ENCODE measurements at regions not wholly inside any gene's neighbourhood (a gene's known extent, or its start where the extent isn't known, plus 50 kb on each side); places are given as distances from the start of the nearest gene placed in this dataset.

DNA sequence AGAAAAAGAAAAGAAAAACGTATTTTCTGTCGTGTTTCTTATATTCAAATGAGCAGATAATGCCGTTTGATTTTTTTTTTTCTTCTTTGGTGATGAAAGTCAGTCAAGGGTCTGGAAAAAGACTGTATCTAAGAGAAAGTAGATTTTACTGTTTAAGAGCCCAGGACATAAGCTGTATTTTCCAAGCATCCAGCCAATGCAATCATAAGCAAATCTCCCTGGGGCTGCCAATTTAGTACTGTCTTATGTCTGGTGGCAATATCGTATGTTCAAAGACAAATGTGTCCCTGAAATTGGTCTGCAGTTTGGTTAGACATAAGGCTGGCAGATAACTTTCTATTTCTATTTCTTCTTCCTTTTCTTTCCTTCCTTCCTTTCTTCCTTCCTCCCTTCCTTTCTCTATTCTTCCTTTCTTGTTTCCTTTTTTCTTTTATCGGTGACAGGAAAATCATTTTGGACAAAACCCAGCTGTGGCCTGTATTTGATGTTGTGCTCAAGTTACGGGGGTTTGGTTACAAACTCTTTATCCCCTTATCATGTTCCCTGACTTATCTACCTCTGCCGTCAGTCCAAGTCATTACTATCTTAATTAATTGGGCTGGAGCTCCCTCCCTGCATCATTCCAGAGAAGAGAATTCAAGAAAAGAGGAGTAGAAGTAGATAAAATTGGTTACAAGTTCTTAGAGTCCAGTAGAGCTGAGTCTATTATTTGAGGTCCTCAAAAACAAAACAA lies 683.4 kb upstream of the FSHR start:
- DNase-seq (no peak), ATAC-seq (no peak)
- intact Hi-C loops (cut with DNase I): no loop called here

DNA sequence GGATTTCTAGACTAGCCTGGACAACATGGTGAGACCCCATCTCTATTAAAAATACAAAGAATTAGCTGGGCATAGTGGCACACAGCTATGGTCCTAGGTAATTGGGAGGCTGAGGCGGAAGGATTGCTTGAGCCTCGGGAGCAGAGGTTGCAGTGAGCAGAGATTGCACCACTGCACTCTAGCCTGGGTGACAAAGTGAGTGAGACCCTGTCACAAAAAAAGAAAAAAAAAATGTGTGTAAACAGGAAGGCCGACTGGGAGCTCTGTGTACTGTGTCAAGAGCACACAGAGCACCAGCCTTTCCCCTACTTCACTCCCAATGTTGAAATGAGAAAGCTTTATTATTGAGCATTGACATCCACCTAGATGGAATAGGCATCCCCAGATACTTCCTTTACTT lies 681.7 kb upstream of the FSHR start:
- Histone ChIP-seq H3K4me3 (no peak overlapping the region), H3K36me3 (no peaks in the 10 kb centered on the region), H3K9me3 (no peaks in the 10 kb centered on the region), H3K27me3 (no peaks in the 10 kb centered on the region), H3K4me1 (no peaks in the 10 kb centered on the region), H3K27ac (no peak overlapping the region)
- TF ChIP-seq, protein P1, sequence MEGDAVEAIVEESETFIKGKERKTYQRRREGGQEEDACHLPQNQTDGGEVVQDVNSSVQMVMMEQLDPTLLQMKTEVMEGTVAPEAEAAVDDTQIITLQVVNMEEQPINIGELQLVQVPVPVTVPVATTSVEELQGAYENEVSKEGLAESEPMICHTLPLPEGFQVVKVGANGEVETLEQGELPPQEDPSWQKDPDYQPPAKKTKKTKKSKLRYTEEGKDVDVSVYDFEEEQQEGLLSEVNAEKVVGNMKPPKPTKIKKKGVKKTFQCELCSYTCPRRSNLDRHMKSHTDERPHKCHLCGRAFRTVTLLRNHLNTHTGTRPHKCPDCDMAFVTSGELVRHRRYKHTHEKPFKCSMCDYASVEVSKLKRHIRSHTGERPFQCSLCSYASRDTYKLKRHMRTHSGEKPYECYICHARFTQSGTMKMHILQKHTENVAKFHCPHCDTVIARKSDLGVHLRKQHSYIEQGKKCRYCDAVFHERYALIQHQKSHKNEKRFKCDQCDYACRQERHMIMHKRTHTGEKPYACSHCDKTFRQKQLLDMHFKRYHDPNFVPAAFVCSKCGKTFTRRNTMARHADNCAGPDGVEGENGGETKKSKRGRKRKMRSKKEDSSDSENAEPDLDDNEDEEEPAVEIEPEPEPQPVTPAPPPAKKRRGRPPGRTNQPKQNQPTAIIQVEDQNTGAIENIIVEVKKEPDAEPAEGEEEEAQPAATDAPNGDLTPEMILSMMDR (IDR thresholded peaks at IDR 0.05): no peak
- intact Hi-C loops (cut with DNase I): no loop called here
- no peak for DNase-seq
- ATAC-seq: no peak

More for the DNA sequence above, 683.4 kb upstream of the FSHR start:
- H3K36me3 ChIP-seq: no peaks in the 10 kb centered on the region
- no peak overlapping the region for H3K4me3 ChIP-seq
- no peak overlapping the region for H3K27ac ChIP-seq
- no peaks in the 10 kb centered on the region for H3K9me3 ChIP-seq
- TF ChIP-seq, protein P1 (IDR thresholded peaks at IDR 0.05): no peak
- H3K4me1 ChIP-seq: no peaks in the 10 kb centered on the region
- H3K27me3 ChIP-seq: no peaks in the 10 kb centered on the region

DNA sequence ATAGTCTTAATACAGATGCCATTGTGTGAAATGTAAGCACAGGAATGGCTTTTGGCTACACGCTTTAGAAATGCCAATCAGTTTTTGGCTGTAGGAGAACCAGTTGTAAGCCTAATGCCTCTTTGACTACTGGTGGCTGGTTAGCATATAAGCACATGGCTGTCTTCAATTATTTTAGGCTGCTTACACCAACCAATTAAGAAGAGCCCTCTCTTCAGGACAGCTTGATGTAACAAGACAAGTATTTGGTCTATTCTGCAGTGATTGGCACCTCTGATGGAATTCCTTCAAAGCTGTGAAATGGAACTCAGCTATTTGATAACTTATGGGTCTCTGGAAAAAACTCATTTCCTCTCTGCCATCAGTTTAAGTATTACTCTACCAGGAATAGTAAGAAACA lies 680.1 kb upstream of the FSHR start:
- intact Hi-C loops (cut with DNase I): no loop called here
- Histone ChIP-seq H3K4me3 (no peak overlapping the region), H3K36me3 (no peaks in the 10 kb centered on the region), H3K27ac (no peak overlapping the region), H3K9me3 (no peaks in the 10 kb centered on the region), H3K4me1 (no peaks in the 10 kb centered on the region), H3K27me3 (no peaks in the 10 kb centered on the region)
- TF ChIP-seq, protein P1 (IDR thresholded peaks at IDR 0.05): no peak
- ATAC-seq: no peak
- no peak for DNase-seq

DNA sequence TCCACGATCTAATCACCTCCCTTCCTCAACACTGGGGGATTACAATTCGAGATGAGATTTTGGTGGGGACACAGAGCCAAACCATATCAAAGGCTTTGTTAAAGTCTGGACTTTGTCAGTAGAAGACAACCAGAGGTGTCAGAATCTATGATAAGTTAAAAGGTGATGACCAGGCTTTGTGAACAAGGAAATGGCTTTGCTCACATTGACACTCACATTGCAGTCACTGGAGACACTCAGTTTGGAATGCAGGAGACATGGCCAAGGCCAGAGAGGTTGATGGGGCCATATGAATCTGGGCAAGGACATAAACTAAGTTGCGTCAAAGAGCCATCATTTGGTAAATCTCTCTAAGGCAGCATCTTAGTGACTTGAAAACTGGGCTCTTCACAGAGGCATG lies 678.2 kb upstream of the FSHR start:
- ATAC-seq (no peak), DNase-seq (no peak)
- TF ChIP-seq, protein P1 (IDR thresholded peaks at IDR 0.05): no peak
- Histone ChIP-seq H3K27ac (no peak overlapping the region), H3K27me3 (no peaks in the 10 kb centered on the region), H3K36me3 (no peaks in the 10 kb centered on the region), H3K9me3 (no peaks in the 10 kb centered on the region), H3K4me3 (no peak overlapping the region), H3K4me1 (no peaks in the 10 kb centered on the region)
- intact Hi-C loops (cut with DNase I): no loop called here

DNA sequence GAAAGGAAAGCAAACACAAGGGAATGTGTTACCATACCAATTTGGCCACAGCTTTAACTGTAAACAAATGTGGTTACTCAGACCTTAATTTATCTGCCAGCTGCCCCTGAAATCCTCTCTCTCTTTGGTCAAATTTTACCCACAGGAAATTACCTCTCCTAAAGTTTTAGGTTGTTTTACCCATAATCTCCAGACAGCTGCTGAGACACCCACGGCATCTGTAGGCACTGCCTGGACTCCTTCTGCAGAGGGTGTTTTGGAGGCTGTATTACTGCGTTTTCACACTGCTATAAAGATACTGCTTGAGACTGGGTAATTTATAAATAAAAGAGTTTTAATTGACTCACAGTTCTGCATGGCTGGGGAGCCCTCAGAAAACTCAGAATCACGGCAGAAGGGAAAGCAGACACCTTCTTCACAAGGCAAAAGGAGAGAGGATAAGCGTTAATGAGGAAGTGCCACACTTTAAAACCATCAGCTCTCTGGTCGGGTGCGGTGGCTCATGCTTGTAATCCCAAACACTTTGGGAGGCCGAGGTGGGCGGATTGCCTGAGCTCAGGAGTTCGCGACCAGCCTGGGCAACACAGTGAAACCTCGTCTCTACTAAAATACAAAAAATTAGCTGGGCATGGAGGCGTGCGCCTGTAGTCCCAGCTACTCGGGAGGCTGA lies 677.5 kb upstream of the FSHR start:
- intact Hi-C loops (cut with DNase I): no loop called here
- H3K36me3 ChIP-seq: no peaks in the 10 kb centered on the region
- TF ChIP-seq, protein P1 (IDR thresholded peaks at IDR 0.05): no peak
- ATAC-seq: no peak
- DNase-seq: no peak
- no peak overlapping the region for H3K4me3 ChIP-seq
- H3K27me3 ChIP-seq: no peaks in the 10 kb centered on the region
- H3K9me3 ChIP-seq: no peaks in the 10 kb centered on the region
- H3K27ac ChIP-seq: no peak overlapping the region
- no peaks in the 10 kb centered on the region for H3K4me1 ChIP-seq

All from upper lobe of right lung (tissue), 1 donor.